Stomach (tissue), 4 donors: ENCODE measurements at regions not wholly inside any gene's neighbourhood (a gene's known extent, or its start where the extent isn't known, plus 50 kb on each side); places are given as distances from the start of the nearest gene placed in this dataset.
"Not testable (repeated sequence)": the region's sequence is repeated elsewhere in the genome, so short reads cannot be mapped to it uniquely, and the experiment has no call there.

Experiments used
- POLR2A ChIP-seq, 4 donors: fragments of 450-650 bp; IDR thresholded peaks; one replicate each; pipeline ENCODE4 v1.6.1; 2016; ENCODE audit warnings: antibody characterized with exemption in 4 of 4, control low read depth in 2 of 4, mild to moderate bottlenecking in 1 of 4, moderate library complexity in 1 of 4
- POLR2AphosphoS5 ChIP-seq, 3 donors: sonication (generic); formaldehyde crosslinking; IDR thresholded peaks; one replicate each; pipeline ENCODE4 v1.6.1; 2016; ENCODE audit warnings: antibody characterized with exemption in 3 of 3
- TF ChIP-seq, protein P1 (sequence below), 7 experiments: fragments of 450-650 bp in 4 of 7; fragments of 200-600 bp in 3 of 7; sonication (generic) in 3 of 7; IDR thresholded peaks; one replicate each; pipeline ENCODE4 v1.5.1; 2016 to 2019; ENCODE audit warnings: antibody characterized with exemption in 7 of 7, control low read depth in 2 of 7, mild to moderate bottlenecking in 1 of 7

DNA sequence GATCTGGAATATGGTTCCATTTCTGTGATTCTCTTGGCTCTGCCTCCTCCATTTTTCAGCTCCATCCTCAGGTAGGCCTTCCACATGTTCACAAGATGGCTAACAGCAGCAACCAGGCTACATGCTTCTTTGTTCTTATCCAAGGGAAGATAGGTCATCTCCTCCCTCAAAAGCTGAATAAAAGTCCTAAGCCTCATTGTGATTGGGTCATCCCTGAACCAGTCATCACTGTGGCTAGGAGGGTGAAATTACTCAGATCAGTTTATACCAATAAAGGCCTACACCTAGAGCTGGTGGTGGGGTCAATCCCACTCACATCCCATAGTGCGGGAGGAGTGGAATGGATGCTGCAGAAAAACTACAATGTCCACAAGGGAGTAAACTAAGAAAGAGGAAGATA is 131.6 kb upstream of the HUWE1 start:
- TF ChIP-seq, protein P1, sequence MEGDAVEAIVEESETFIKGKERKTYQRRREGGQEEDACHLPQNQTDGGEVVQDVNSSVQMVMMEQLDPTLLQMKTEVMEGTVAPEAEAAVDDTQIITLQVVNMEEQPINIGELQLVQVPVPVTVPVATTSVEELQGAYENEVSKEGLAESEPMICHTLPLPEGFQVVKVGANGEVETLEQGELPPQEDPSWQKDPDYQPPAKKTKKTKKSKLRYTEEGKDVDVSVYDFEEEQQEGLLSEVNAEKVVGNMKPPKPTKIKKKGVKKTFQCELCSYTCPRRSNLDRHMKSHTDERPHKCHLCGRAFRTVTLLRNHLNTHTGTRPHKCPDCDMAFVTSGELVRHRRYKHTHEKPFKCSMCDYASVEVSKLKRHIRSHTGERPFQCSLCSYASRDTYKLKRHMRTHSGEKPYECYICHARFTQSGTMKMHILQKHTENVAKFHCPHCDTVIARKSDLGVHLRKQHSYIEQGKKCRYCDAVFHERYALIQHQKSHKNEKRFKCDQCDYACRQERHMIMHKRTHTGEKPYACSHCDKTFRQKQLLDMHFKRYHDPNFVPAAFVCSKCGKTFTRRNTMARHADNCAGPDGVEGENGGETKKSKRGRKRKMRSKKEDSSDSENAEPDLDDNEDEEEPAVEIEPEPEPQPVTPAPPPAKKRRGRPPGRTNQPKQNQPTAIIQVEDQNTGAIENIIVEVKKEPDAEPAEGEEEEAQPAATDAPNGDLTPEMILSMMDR (IDR thresholded peaks at IDR 0.05), result not testable (repeated sequence)
- not testable (repeated sequence) for TF ChIP-seq POLR2A, POLR2AphosphoS5 (IDR thresholded peaks at IDR 0.05)
